WTC11 (cell line): ENCODE measurements at regions not wholly inside any gene's neighbourhood (a gene's known extent, or its start where the extent isn't known, plus 50 kb on each side); places are given as distances from the start of the nearest gene placed in this dataset.
"Not testable (repeated sequence)": the region's sequence is repeated elsewhere in the genome, so short reads cannot be mapped to it uniquely, and the experiment has no call there.

ENCODE experiments used
- ATAC-seq: fragments of 200-7000 bp; cut with Tn5 transposase; 2 replicates; pipeline ENCODE4 v1.10.0; 2021; ENCODE audit warnings: mild to moderate bottlenecking, moderate library complexity
- CTCF ChIA-PET: fragments of 300-600 bp; sonication (Branson Sonifier 250); formaldehyde crosslinking; loops from one replicate; lab custom pipeline; 2021; ENCODE audit warnings: antibody characterized with exemption; lab: Charles Lee
- POLR2A ChIA-PET: fragments of 350-600 bp; sonication (Branson Sonifier 250); formaldehyde crosslinking; loops from one replicate; lab custom pipeline; 2021; ENCODE audit warnings: antibody characterized with exemption; lab: Charles Lee
- DNase-seq: peaks from one replicate; pipeline ENCODE4 v3.0.0; 2021; ENCODE audit warnings: low spot score
- H3K27ac Mint-ChIP-seq: 2 replicates; pipeline ENCODE4 v1.8.0; 2021; ENCODE audit warnings: mixed read lengths
- H3K27me3 Mint-ChIP-seq: 2 replicates; pipeline ENCODE4 v1.8.0; 2021; ENCODE audit warnings: low read depth, mild to moderate bottlenecking, moderate library complexity, mixed read lengths
- H3K36me3 Mint-ChIP-seq: 2 replicates; pipeline ENCODE4 v1.8.0; 2021; ENCODE audit warnings: mixed read lengths
- H3K4me1 Mint-ChIP-seq: 2 replicates; pipeline ENCODE4 v1.8.0; 2022; ENCODE audit warnings: mixed read lengths
- H3K4me3 Mint-ChIP-seq: 2 replicates; pipeline ENCODE4 v1.8.0; 2021; ENCODE audit warnings: mild to moderate bottlenecking, moderate library complexity, mixed read lengths
- H3K9me3 Mint-ChIP-seq: 2 replicates; pipeline ENCODE4 v1.8.0; 2021; ENCODE audit warnings: mixed read lengths
- ATF6 ChIP-seq: sonication (generic); formaldehyde crosslinking; IDR thresholded peaks from 2 replicates; pipeline ENCODE4 v1.8.1; 2023; ENCODE audit warnings: mild to moderate bottlenecking, missing genetic modification reagents
- ESRRA ChIP-seq: sonication (generic); formaldehyde crosslinking; IDR thresholded peaks from 2 replicates; pipeline ENCODE4 v1.8.1; 2022; ENCODE audit warnings: mild to moderate bottlenecking, missing genetic modification reagents, borderline replicate concordance
- MYBL2 ChIP-seq: sonication (generic); formaldehyde crosslinking; IDR thresholded peaks from 2 replicates; pipeline ENCODE4 v1.8.1; 2023; ENCODE audit warnings: mild to moderate bottlenecking, moderate library complexity, missing genetic modification reagents
- NFATC4 ChIP-seq: fragments of 250-450 bp; sonication (Bioruptor Pico); IDR thresholded peaks from 2 replicates; pipeline ENCODE4 v1.9.0; 2021; ENCODE audit warnings: mild to moderate bottlenecking
- NFE2L1 ChIP-seq: sonication (generic); formaldehyde crosslinking; IDR thresholded peaks from 2 replicates; pipeline ENCODE4 v1.8.1; 2023; ENCODE audit warnings: missing genetic modification reagents
- PRRX2 ChIP-seq: fragments of 250-450 bp; sonication (Bioruptor Pico); IDR thresholded peaks from 2 replicates; pipeline ENCODE4 v1.8.0; 2021; ENCODE audit warnings: mild to moderate bottlenecking
- STAT6 ChIP-seq: sonication (generic); formaldehyde crosslinking; conservative IDR thresholded peaks from 2 replicates; pipeline ENCODE4 v1.8.1; 2023; ENCODE audit warnings: mild to moderate bottlenecking, low read depth, missing genetic modification reagents, moderate library complexity
- TEAD4 ChIP-seq: sonication (generic); formaldehyde crosslinking; IDR thresholded peaks from 2 replicates; pipeline ENCODE4 v1.8.0; 2022; ENCODE audit warnings: mild to moderate bottlenecking, missing genetic modification reagents
- ZNF671 ChIP-seq: fragments of 250-450 bp; sonication (Bioruptor Pico); IDR thresholded peaks from 2 replicates; pipeline ENCODE4 v1.8.0; 2021; ENCODE audit warnings: mild to moderate bottlenecking
- ZSCAN18 ChIP-seq: fragments of 250-450 bp; sonication (Bioruptor Pico); IDR thresholded peaks from 2 replicates; pipeline ENCODE4 v2.1.2; 2022; ENCODE audit warnings: mild to moderate bottlenecking, moderate library complexity
- TF ChIP-seq, protein P1 (sequence below): sonication (generic); formaldehyde crosslinking; IDR thresholded peaks from 2 replicates; pipeline ENCODE4 v1.8.0; 2022; ENCODE audit warnings: mild to moderate bottlenecking, missing genetic modification reagents
- TF ChIP-seq, protein P2 (sequence below): fragments of 250-450 bp; sonication (Bioruptor Pico); IDR thresholded peaks from 2 replicates; pipeline ENCODE4 v1.9.0; 2021; ENCODE audit warnings: moderate library complexity, mild to moderate bottlenecking, inconsistent platforms, borderline replicate concordance
- TF ChIP-seq, protein P3 (sequence below): sonication (generic); formaldehyde crosslinking; IDR thresholded peaks from 2 replicates; pipeline ENCODE4 v1.8.1; 2022; ENCODE audit warnings: missing genetic modification reagents, borderline replicate concordance
- TF ChIP-seq, protein P4 (sequence below): sonication (generic); formaldehyde crosslinking; IDR thresholded peaks from 2 replicates; pipeline ENCODE4 v1.8.0; 2023; ENCODE audit warnings: mild to moderate bottlenecking, missing genetic modification reagents

DNA sequence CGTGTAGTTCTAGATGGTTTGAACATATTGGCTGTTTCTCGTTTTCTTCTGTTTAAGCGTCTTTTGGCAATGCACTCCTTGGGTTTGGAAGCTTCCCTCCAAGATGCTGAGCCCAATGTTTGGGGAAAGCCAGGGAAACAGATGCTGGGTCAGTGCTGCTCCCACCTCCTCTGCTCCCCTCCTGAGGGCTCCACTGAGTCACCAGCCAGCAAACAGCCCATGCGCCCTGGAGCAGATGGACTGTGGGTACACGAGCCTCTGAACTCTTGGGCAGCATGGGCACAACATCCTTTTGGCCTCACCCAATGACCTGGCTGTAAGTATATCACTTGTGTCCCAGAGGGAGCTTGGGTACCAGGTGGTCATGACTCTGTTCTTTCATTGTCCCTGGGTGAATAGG lies 207.6 kb downstream of the BUB3 start (continued):
- TF ChIP-seq, protein P1, sequence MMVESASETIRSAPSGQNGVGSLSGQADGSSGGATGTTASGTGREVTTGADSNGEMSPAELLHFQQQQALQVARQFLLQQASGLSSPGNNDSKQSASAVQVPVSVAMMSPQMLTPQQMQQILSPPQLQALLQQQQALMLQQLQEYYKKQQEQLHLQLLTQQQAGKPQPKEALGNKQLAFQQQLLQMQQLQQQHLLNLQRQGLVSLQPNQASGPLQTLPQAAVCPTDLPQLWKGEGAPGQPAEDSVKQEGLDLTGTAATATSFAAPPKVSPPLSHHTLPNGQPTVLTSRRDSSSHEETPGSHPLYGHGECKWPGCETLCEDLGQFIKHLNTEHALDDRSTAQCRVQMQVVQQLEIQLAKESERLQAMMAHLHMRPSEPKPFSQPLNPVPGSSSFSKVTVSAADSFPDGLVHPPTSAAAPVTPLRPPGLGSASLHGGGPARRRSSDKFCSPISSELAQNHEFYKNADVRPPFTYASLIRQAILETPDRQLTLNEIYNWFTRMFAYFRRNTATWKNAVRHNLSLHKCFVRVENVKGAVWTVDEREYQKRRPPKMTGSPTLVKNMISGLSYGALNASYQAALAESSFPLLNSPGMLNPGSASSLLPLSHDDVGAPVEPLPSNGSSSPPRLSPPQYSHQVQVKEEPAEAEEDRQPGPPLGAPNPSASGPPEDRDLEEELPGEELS (CRISPR knock-in tag): no peak
- TF ChIP-seq STAT6 (no peak), ESRRA (no peak), NFATC4 (CRISPR knock-in tag) (no peak), MYBL2 (CRISPR knock-in tag) (no peak), PRRX2 (CRISPR knock-in tag) (no peak), ATF6 (no peak), NFE2L1 (CRISPR knock-in tag) (no peak), ZNF671 (CRISPR knock-in tag) (no peak), TEAD4 (CRISPR knock-in tag) (no peak)
- TF ChIP-seq, protein P2, sequence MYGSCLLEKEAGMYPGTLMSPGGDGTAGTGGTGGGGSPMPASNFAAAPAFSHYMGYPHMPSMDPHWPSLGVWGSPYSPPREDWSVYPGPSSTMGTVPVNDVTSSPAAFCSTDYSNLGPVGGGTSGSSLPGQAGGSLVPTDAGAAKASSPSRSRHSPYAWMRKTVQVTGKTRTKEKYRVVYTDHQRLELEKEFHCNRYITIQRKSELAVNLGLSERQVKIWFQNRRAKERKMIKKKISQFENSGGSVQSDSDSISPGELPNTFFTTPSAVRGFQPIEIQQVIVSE (CRISPR knock-in tag): no peak
- TF ChIP-seq, protein P3, sequence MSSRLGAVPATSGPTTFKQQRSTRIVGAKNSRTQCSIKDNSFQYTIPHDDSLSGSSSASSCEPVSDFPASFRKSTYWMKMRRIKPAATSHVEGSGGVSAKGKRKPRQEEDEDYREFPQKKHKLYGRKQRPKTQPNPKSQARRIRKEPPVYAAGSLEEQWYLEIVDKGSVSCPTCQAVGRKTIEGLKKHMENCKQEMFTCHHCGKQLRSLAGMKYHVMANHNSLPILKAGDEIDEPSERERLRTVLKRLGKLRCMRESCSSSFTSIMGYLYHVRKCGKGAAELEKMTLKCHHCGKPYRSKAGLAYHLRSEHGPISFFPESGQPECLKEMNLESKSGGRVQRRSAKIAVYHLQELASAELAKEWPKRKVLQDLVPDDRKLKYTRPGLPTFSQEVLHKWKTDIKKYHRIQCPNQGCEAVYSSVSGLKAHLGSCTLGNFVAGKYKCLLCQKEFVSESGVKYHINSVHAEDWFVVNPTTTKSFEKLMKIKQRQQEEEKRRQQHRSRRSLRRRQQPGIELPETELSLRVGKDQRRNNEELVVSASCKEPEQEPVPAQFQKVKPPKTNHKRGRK (CRISPR knock-in tag): no peak

GRCh38 chr10:123367195-123367594 lies 213.0 kb downstream of the BUB3 start:
- no peak for TF ChIP-seq ZSCAN18 (CRISPR knock-in tag)
- TF ChIP-seq, protein P4, sequence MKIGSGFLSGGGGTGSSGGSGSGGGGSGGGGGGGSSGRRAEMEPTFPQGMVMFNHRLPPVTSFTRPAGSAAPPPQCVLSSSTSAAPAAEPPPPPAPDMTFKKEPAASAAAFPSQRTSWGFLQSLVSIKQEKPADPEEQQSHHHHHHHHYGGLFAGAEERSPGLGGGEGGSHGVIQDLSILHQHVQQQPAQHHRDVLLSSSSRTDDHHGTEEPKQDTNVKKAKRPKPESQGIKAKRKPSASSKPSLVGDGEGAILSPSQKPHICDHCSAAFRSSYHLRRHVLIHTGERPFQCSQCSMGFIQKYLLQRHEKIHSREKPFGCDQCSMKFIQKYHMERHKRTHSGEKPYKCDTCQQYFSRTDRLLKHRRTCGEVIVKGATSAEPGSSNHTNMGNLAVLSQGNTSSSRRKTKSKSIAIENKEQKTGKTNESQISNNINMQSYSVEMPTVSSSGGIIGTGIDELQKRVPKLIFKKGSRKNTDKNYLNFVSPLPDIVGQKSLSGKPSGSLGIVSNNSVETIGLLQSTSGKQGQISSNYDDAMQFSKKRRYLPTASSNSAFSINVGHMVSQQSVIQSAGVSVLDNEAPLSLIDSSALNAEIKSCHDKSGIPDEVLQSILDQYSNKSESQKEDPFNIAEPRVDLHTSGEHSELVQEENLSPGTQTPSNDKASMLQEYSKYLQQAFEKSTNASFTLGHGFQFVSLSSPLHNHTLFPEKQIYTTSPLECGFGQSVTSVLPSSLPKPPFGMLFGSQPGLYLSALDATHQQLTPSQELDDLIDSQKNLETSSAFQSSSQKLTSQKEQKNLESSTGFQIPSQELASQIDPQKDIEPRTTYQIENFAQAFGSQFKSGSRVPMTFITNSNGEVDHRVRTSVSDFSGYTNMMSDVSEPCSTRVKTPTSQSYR (CRISPR knock-in tag): no peak
- H3K9me3 Mint-ChIP-seq: peaks cover 27% of the 10 kb centered on the region
- H3K27me3 Mint-ChIP-seq: no peaks in the 10 kb centered on the region; the same call in 1 of the 2 replicates
- H3K27ac Mint-ChIP-seq: no peak overlapping the region
- no peak overlapping the region for H3K4me3 Mint-ChIP-seq
- H3K4me1 Mint-ChIP-seq: no peaks in the 10 kb centered on the region
- ChIA-PET POLR2A (no interaction called here), CTCF (interaction anchor here (0.7 kb wide), 1 partner anchor 206 kb away, joined by 5 read pairs; no protein-coding TSS in a partner anchor)
- ATAC-seq: no peak
- peaks cover 22% of the 10 kb centered on the region for H3K36me3 Mint-ChIP-seq
- no peak for DNase-seq

- ATAC-seq, H3K27me3 Mint-ChIP-seq, H3K4me3 Mint-ChIP-seq, CTCF ChIA-PET, DNase-seq, H3K27ac Mint-ChIP-seq, H3K4me1 Mint-ChIP-seq: not testable (repeated sequence)
- POLR2A ChIA-PET: interaction anchor here (0.7 kb wide), 1 partner anchor 17 kb away, joined by 3 read pairs; no protein-coding TSS in a partner anchor
- H3K36me3 Mint-ChIP-seq: peaks cover 22% of the 10 kb centered on the region
- peaks cover 31% of the 10 kb centered on the region for H3K9me3 Mint-ChIP-seq
These were observed 217.4 kb downstream of the BUB3 start for GRCh38 chr10:123371626-123372025.
